ENCODE measurements at regions not wholly inside any gene's neighbourhood (a gene's known extent, or its start where the extent isn't known, plus 50 kb on each side); places are given as distances from the start of the nearest gene placed in this dataset.

DNA sequence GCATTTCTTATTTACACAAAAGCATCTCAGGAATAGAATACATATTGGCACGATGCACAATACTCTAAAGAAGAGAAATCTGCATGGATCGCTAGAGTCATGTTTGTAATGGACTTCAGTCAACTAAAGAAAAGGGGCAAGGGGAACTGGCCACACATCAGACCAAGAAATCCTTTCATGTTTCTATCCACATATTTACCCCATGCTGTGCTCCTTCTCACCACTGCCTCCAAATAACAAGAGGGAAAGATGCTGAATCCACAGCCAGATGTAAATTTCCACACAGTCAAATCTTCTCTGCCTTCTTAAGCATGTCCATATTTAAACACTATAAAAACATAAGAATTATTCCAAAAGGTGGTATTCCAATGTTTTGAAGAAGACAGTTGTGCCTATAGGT, 67.6 kb downstream of the COX18 start:
- no peak for TF ChIP-seq CTCF (IDR thresholded peaks at IDR 0.05; ENCODE audit: insufficient read depth, low read length, severe bottlenecking)
- H3K27me3 ChIP-seq (ENCODE audit: control insufficient read depth, insufficient read depth, low read length): peaks cover 2% of the 10 kb centered on the region
- H3K4me3 ChIP-seq (ENCODE audit: low read depth, low read length): no peak overlapping the region
- DNase-seq (ENCODE audit: low read depth) (no peak), FAIRE-seq (no peak)
- H3K36me3 ChIP-seq (ENCODE audit: control insufficient read depth, insufficient read depth, low read length): no peaks in the 10 kb centered on the region

GRCh38 chr4:72997409-72997808, 72.1 kb downstream of the COX18 start:
- Histone ChIP-seq H3K27me3 (ENCODE audit: control insufficient read depth, insufficient read depth, low read length) (no peaks in the 10 kb centered on the region), H3K36me3 (ENCODE audit: control insufficient read depth, insufficient read depth, low read length) (no peaks in the 10 kb centered on the region), H3K4me3 (ENCODE audit: low read depth, low read length) (no peak overlapping the region)
- peak; percentile 82 for DNase-seq (ENCODE audit: low read depth)
- FAIRE-seq: peak; percentile 62
- no peak for TF ChIP-seq CTCF (IDR thresholded peaks at IDR 0.05; ENCODE audit: insufficient read depth, low read length, severe bottlenecking)

DNA sequence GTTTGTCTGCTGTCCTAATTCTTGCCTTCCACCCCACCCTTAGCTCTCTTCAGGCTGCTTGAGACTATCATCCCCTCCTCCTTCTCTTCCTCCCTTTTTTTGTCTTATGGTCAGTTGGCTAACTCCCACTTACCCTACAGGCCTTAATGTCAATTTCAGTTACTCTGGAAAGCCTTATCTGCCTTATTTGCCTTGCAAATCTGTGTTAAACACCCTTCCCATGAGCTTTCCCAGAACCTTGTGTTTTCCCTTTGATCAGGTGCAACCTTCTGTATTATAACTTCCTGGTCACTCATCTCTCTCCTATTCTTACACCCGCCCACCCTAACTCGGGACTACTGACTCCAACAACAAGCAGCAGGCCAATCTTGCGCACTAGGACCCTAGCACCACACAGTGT, 74.8 kb downstream of the COX18 start:
- no peaks in the 10 kb centered on the region for H3K27me3 ChIP-seq (ENCODE audit: control insufficient read depth, insufficient read depth, low read length)
- no peak overlapping the region for H3K4me3 ChIP-seq (ENCODE audit: low read depth, low read length)
- TF ChIP-seq CTCF (IDR thresholded peaks at IDR 0.05; ENCODE audit: insufficient read depth, low read length, severe bottlenecking): no peak
- FAIRE-seq (no peak), DNase-seq (ENCODE audit: low read depth) (no peak)
- no peaks in the 10 kb centered on the region for H3K36me3 ChIP-seq (ENCODE audit: control insufficient read depth, insufficient read depth, low read length)

DNA sequence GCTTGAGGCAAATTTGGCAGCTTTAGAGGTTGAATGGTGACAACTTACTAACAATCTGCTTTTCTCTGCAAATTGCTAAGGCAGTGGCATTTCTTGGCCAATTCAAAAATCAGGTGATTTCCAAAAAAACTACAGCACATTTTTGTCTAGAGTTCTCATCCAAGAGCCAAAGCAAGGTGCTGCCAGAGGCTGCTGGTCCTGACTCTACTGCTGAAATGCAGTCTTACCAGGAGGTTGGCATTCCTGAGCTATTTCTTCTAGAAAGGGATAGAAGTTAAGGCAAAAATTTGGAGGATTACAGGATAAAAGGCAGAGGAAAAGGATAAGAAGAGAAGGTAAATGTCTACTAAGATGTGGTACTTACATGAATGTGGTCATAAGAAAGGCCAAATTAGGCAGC, 75.6 kb downstream of the COX18 start:
- FAIRE-seq (no peak), DNase-seq (ENCODE audit: low read depth) (no peak)
- Histone ChIP-seq H3K27me3 (ENCODE audit: control insufficient read depth, insufficient read depth, low read length) (no peaks in the 10 kb centered on the region), H3K36me3 (ENCODE audit: control insufficient read depth, insufficient read depth, low read length) (no peaks in the 10 kb centered on the region), H3K4me3 (ENCODE audit: low read depth, low read length) (no peak overlapping the region)
- no peak for TF ChIP-seq CTCF (IDR thresholded peaks at IDR 0.05; ENCODE audit: insufficient read depth, low read length, severe bottlenecking)

GRCh38 chr4:72991873-72992272, 77.6 kb downstream of the COX18 start:
- no peak for TF ChIP-seq CTCF (IDR thresholded peaks at IDR 0.05; ENCODE audit: insufficient read depth, low read length, severe bottlenecking)
- H3K4me3 ChIP-seq (ENCODE audit: low read depth, low read length): no peak overlapping the region
- H3K36me3 ChIP-seq (ENCODE audit: control insufficient read depth, insufficient read depth, low read length): no peaks in the 10 kb centered on the region
- DNase-seq (ENCODE audit: low read depth) (peak; percentile 26), FAIRE-seq (peak; percentile 23)
- no peaks in the 10 kb centered on the region for H3K27me3 ChIP-seq (ENCODE audit: control insufficient read depth, insufficient read depth, low read length)

Data from bronchial epithelial cell (primary cell).